WTC11 (cell line): ENCODE measurements at regions not wholly inside any gene's neighbourhood (a gene's known extent, or its start where the extent isn't known, plus 50 kb on each side); places are given as distances from the start of the nearest gene placed in this dataset.

Experiments used
- CBFB ChIP-seq: sonication (generic); formaldehyde crosslinking; IDR thresholded peaks from 2 replicates; pipeline ENCODE4 v1.8.1; 2022; ENCODE audit warnings: mild to moderate bottlenecking, low read depth, missing genetic modification reagents
- ESRRA ChIP-seq: sonication (generic); formaldehyde crosslinking; IDR thresholded peaks from 2 replicates; pipeline ENCODE4 v1.8.1; 2022; ENCODE audit warnings: mild to moderate bottlenecking, missing genetic modification reagents, borderline replicate concordance
- NFYB ChIP-seq: sonication (generic); formaldehyde crosslinking; conservative IDR thresholded peaks from 2 replicates; pipeline ENCODE4 v1.8.0; 2022; ENCODE audit warnings: low read depth, missing genetic modification reagents
- TEAD4 ChIP-seq: sonication (generic); formaldehyde crosslinking; IDR thresholded peaks from 2 replicates; pipeline ENCODE4 v1.8.0; 2022; ENCODE audit warnings: mild to moderate bottlenecking, missing genetic modification reagents
- ZNF121 ChIP-seq: sonication (generic); formaldehyde crosslinking; IDR thresholded peaks from 2 replicates; pipeline ENCODE4 v1.8.0; 2023; ENCODE audit warnings: missing genetic modification reagents
- ZNF317 ChIP-seq: sonication (generic); formaldehyde crosslinking; IDR thresholded peaks from 2 replicates; pipeline ENCODE4 v1.8.1; 2023; ENCODE audit warnings: low read depth, mild to moderate bottlenecking, moderate library complexity, missing genetic modification reagents, borderline replicate concordance
- TF ChIP-seq, protein P1 (sequence below): sonication (generic); formaldehyde crosslinking; IDR thresholded peaks from 2 replicates; pipeline ENCODE4 v1.8.0; 2022; ENCODE audit warnings: mild to moderate bottlenecking, missing genetic modification reagents
- TF ChIP-seq, protein P2 (sequence below): sonication (generic); formaldehyde crosslinking; IDR thresholded peaks from 2 replicates; pipeline ENCODE4 v1.8.0; 2023; ENCODE audit warnings: mild to moderate bottlenecking, missing genetic modification reagents
- TF ChIP-seq, protein P3 (sequence below): sonication (generic); formaldehyde crosslinking; IDR thresholded peaks from 2 replicates; pipeline ENCODE4 v1.8.1; 2023; ENCODE audit warnings: mild to moderate bottlenecking, missing genetic modification reagents, borderline replicate concordance
- TF ChIP-seq, protein P4 (sequence below): sonication (generic); formaldehyde crosslinking; IDR thresholded peaks from 2 replicates; pipeline ENCODE4 v1.8.0; 2022; ENCODE audit warnings: mild to moderate bottlenecking, missing genetic modification reagents
- TF ChIP-seq, protein P5 (sequence below): fragments of 200-600 bp; IDR thresholded peaks from 2 replicates; pipeline ENCODE4 v1.8.0; 2022; ENCODE audit warnings: antibody characterized with exemption

DNA sequence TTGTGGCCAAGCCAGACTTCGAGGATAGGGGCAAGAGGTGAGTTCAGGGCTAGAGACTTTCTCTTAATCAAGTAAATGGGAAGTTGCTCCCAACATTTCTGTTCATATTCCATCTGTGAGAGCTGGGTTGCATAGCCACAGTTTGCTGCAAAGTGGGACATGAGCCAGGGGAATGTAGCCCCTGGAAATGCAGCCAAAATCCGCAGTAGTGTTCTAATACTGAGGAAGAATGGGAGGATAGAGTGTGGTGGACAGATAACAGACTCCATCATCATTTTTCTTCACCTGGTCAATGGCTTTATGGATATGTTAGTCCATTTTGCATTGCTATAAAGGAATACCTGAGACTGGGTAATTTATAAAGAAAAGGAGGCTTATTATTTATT lies 177.7 kb downstream of the SKIDA1 start:
- TF ChIP-seq, protein P1, sequence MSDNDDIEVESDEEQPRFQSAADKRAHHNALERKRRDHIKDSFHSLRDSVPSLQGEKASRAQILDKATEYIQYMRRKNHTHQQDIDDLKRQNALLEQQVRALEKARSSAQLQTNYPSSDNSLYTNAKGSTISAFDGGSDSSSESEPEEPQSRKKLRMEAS (CRISPR knock-in tag), result no peak
- TF ChIP-seq, protein P2, sequence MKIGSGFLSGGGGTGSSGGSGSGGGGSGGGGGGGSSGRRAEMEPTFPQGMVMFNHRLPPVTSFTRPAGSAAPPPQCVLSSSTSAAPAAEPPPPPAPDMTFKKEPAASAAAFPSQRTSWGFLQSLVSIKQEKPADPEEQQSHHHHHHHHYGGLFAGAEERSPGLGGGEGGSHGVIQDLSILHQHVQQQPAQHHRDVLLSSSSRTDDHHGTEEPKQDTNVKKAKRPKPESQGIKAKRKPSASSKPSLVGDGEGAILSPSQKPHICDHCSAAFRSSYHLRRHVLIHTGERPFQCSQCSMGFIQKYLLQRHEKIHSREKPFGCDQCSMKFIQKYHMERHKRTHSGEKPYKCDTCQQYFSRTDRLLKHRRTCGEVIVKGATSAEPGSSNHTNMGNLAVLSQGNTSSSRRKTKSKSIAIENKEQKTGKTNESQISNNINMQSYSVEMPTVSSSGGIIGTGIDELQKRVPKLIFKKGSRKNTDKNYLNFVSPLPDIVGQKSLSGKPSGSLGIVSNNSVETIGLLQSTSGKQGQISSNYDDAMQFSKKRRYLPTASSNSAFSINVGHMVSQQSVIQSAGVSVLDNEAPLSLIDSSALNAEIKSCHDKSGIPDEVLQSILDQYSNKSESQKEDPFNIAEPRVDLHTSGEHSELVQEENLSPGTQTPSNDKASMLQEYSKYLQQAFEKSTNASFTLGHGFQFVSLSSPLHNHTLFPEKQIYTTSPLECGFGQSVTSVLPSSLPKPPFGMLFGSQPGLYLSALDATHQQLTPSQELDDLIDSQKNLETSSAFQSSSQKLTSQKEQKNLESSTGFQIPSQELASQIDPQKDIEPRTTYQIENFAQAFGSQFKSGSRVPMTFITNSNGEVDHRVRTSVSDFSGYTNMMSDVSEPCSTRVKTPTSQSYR (CRISPR knock-in tag), result no peak
- TF ChIP-seq, protein P3, sequence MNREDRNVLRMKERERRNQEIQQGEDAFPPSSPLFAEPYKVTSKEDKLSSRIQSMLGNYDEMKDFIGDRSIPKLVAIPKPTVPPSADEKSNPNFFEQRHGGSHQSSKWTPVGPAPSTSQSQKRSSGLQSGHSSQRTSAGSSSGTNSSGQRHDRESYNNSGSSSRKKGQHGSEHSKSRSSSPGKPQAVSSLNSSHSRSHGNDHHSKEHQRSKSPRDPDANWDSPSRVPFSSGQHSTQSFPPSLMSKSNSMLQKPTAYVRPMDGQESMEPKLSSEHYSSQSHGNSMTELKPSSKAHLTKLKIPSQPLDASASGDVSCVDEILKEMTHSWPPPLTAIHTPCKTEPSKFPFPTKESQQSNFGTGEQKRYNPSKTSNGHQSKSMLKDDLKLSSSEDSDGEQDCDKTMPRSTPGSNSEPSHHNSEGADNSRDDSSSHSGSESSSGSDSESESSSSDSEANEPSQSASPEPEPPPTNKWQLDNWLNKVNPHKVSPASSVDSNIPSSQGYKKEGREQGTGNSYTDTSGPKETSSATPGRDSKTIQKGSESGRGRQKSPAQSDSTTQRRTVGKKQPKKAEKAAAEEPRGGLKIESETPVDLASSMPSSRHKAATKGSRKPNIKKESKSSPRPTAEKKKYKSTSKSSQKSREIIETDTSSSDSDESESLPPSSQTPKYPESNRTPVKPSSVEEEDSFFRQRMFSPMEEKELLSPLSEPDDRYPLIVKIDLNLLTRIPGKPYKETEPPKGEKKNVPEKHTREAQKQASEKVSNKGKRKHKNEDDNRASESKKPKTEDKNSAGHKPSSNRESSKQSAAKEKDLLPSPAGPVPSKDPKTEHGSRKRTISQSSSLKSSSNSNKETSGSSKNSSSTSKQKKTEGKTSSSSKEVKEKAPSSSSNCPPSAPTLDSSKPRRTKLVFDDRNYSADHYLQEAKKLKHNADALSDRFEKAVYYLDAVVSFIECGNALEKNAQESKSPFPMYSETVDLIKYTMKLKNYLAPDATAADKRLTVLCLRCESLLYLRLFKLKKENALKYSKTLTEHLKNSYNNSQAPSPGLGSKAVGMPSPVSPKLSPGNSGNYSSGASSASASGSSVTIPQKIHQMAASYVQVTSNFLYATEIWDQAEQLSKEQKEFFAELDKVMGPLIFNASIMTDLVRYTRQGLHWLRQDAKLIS (CRISPR knock-in tag), result no peak
- no peak for TF ChIP-seq CBFB
- TF ChIP-seq, protein P4, sequence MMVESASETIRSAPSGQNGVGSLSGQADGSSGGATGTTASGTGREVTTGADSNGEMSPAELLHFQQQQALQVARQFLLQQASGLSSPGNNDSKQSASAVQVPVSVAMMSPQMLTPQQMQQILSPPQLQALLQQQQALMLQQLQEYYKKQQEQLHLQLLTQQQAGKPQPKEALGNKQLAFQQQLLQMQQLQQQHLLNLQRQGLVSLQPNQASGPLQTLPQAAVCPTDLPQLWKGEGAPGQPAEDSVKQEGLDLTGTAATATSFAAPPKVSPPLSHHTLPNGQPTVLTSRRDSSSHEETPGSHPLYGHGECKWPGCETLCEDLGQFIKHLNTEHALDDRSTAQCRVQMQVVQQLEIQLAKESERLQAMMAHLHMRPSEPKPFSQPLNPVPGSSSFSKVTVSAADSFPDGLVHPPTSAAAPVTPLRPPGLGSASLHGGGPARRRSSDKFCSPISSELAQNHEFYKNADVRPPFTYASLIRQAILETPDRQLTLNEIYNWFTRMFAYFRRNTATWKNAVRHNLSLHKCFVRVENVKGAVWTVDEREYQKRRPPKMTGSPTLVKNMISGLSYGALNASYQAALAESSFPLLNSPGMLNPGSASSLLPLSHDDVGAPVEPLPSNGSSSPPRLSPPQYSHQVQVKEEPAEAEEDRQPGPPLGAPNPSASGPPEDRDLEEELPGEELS (CRISPR knock-in tag), result no peak
- TF ChIP-seq ZNF121 (CRISPR knock-in tag), result no peak
- no peak for TF ChIP-seq TEAD4 (CRISPR knock-in tag)
- no peak for TF ChIP-seq ZNF317 (CRISPR knock-in tag)
- TF ChIP-seq ESRRA (CRISPR knock-in tag), result no peak
- TF ChIP-seq, protein P5, sequence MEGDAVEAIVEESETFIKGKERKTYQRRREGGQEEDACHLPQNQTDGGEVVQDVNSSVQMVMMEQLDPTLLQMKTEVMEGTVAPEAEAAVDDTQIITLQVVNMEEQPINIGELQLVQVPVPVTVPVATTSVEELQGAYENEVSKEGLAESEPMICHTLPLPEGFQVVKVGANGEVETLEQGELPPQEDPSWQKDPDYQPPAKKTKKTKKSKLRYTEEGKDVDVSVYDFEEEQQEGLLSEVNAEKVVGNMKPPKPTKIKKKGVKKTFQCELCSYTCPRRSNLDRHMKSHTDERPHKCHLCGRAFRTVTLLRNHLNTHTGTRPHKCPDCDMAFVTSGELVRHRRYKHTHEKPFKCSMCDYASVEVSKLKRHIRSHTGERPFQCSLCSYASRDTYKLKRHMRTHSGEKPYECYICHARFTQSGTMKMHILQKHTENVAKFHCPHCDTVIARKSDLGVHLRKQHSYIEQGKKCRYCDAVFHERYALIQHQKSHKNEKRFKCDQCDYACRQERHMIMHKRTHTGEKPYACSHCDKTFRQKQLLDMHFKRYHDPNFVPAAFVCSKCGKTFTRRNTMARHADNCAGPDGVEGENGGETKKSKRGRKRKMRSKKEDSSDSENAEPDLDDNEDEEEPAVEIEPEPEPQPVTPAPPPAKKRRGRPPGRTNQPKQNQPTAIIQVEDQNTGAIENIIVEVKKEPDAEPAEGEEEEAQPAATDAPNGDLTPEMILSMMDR, result no peak
- TF ChIP-seq NFYB (CRISPR knock-in tag), result no peak
